ENCODE measurements at regions not wholly inside any gene's neighbourhood (a gene's known extent, or its start where the extent isn't known, plus 50 kb on each side); places are given as distances from the start of the nearest gene placed in this dataset.

DNA sequence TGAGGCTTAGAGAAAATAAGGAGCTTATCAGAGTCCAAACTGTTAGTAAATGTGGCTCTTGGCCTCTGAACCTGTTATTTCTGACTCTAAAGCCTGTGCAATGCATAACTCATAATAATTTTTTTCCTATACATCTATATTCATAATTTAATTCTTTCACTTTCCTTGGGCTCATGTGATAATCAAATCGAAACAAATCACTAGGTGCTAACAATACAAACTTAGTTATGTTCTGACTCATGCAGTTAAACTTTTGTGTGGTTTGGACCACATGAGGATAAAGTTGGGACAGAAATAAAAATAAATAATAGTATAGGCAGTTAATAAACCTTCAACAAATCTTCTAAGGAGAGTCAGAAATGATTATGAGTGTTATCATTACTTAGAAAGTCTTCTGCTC lies 1629.0 kb downstream of the OLFM4 start:
- TF ChIP-seq, protein P1, sequence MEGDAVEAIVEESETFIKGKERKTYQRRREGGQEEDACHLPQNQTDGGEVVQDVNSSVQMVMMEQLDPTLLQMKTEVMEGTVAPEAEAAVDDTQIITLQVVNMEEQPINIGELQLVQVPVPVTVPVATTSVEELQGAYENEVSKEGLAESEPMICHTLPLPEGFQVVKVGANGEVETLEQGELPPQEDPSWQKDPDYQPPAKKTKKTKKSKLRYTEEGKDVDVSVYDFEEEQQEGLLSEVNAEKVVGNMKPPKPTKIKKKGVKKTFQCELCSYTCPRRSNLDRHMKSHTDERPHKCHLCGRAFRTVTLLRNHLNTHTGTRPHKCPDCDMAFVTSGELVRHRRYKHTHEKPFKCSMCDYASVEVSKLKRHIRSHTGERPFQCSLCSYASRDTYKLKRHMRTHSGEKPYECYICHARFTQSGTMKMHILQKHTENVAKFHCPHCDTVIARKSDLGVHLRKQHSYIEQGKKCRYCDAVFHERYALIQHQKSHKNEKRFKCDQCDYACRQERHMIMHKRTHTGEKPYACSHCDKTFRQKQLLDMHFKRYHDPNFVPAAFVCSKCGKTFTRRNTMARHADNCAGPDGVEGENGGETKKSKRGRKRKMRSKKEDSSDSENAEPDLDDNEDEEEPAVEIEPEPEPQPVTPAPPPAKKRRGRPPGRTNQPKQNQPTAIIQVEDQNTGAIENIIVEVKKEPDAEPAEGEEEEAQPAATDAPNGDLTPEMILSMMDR (IDR thresholded peaks at IDR 0.05) = no peak
- TF ChIP-seq POLR2A (IDR thresholded peaks at IDR 0.05) = no peak

Data from Peyer's patch (tissue), 4 donors.